Trophoblast cell (in vitro differentiated cells and primary cell): ENCODE measurements at regions not wholly inside any gene's neighbourhood (a gene's known extent, or its start where the extent isn't known, plus 50 kb on each side); places are given as distances from the start of the nearest gene placed in this dataset.
A peak's percentile ranks its signal among the peaks of the same experiment; 100 is the strongest.

ENCODE experiments used
- DNase-seq, 2 donors: peaks; one replicate each; pipeline ENCODE4 v3.0.0-alpha.2; 2016
- H2AFZ ChIP-seq: 2 replicates; pipeline ENCODE4 v1.6.1; 2013; ENCODE audit warnings: low read length, moderate library complexity, mild to moderate bottlenecking; ENCODE audit not compliant: insufficient read depth, poor library complexity
- H2AK5ac ChIP-seq: 2 replicates; pipeline ENCODE4 v1.6.1; 2013; ENCODE audit warnings: mild to moderate bottlenecking, low read length
- H2BK120ac ChIP-seq: 2 replicates; pipeline ENCODE4 v1.6.1; 2013; ENCODE audit warnings: low read length, mild to moderate bottlenecking, moderate library complexity; ENCODE audit not compliant: insufficient read depth, poor library complexity
- H2BK12ac ChIP-seq: 2 replicates; pipeline ENCODE4 v1.6.1; 2013; ENCODE audit warnings: mild to moderate bottlenecking, low read length, moderate library complexity
- H2BK5ac ChIP-seq: 2 replicates; pipeline ENCODE4 v1.6.1; 2013; ENCODE audit warnings: low read length, low read depth, moderate library complexity, mild to moderate bottlenecking; ENCODE audit not compliant: poor library complexity
- H3K14ac ChIP-seq: 2 replicates; pipeline ENCODE4 v1.6.1; 2013; ENCODE audit warnings: mild to moderate bottlenecking, low read length
- H3K18ac ChIP-seq: 2 replicates; pipeline ENCODE4 v1.6.1; 2013; ENCODE audit warnings: mild to moderate bottlenecking, low read length
- H3K23ac ChIP-seq: 2 replicates; pipeline ENCODE4 v1.6.1; 2013; ENCODE audit warnings: low read length
- H3K27ac ChIP-seq: 2 replicates; pipeline ENCODE4 v1.5.1; 2013; ENCODE audit warnings: low read depth, mild to moderate bottlenecking, inconsistent platforms, low read length, moderate library complexity
- H3K27me3 ChIP-seq: 2 replicates; pipeline ENCODE4 v1.6.1; 2013; ENCODE audit warnings: inconsistent platforms, mild to moderate bottlenecking, low read length, moderate library complexity; ENCODE audit not compliant: insufficient read depth
- H3K36me3 ChIP-seq, 2 experiments: 1 replicate in 1 of 2; 2 replicates in 1 of 2; pipeline ENCODE4 v1.6.1; 2013; ENCODE audit warnings: low read length in 2 of 2, mild to moderate bottlenecking in 2 of 2, moderate library complexity in 1 of 2; ENCODE audit not compliant: insufficient read depth in 2 of 2, control insufficient read depth in 1 of 2
- H3K4ac ChIP-seq: 2 replicates; pipeline ENCODE4 v1.6.1; 2013; ENCODE audit warnings: low read depth, mild to moderate bottlenecking, low read length, moderate library complexity
- H3K4me1 ChIP-seq, 2 experiments: 1 replicate in 1 of 2; 2 replicates in 1 of 2; pipeline ENCODE4 v1.6.1; 2013; ENCODE audit warnings: low read length in 2 of 2, mild to moderate bottlenecking in 2 of 2, moderate library complexity in 1 of 2; ENCODE audit not compliant: insufficient read depth in 2 of 2, control insufficient read depth in 1 of 2
- H3K4me2 ChIP-seq: 2 replicates; pipeline ENCODE4 v1.6.1; 2013; ENCODE audit warnings: inconsistent platforms, mild to moderate bottlenecking, low read length, moderate library complexity
- H3K4me3 ChIP-seq: 2 replicates; pipeline ENCODE4 v1.5.1; 2013; ENCODE audit warnings: mild to moderate bottlenecking, low read depth, low read length, inconsistent platforms
- H3K79me1 ChIP-seq: one replicate; pipeline ENCODE4 v1.6.1; 2013; ENCODE audit warnings: low read length
- H3K79me2 ChIP-seq: 2 replicates; pipeline ENCODE4 v1.6.1; 2013; ENCODE audit warnings: low read length, mild to moderate bottlenecking; ENCODE audit not compliant: control insufficient read depth, insufficient read depth, poor library complexity
- H3K9ac ChIP-seq: 2 replicates; pipeline ENCODE4 v1.6.1; 2013; ENCODE audit warnings: mild to moderate bottlenecking, low read length
- H3K9me3 ChIP-seq: 2 replicates; pipeline ENCODE4 v1.6.1; 2013; ENCODE audit warnings: low read depth, mild to moderate bottlenecking, control low read depth, inconsistent platforms, low read length; ENCODE audit not compliant: insufficient read depth
- H4K12ac ChIP-seq: 2 replicates; pipeline ENCODE4 v1.6.1; 2013; ENCODE audit warnings: low read depth, mild to moderate bottlenecking, low read length, moderate library complexity
- H4K8ac ChIP-seq: 2 replicates; pipeline ENCODE4 v1.6.1; 2013; ENCODE audit warnings: low read depth, mild to moderate bottlenecking, low read length, moderate library complexity
- H4K91ac ChIP-seq: one replicate; pipeline ENCODE4 v1.6.1; 2013; ENCODE audit warnings: low read depth, mild to moderate bottlenecking, low read length, moderate library complexity
- WGBS: extraction: QIAGEN DNeasy Blood & Tissue Kit; methylation state at CpG from one replicate; pipeline ENCODE4 v1.1.7; 2013; ENCODE audit warnings: missing lambda C conversion rate; ENCODE audit not compliant: insufficient read length, insufficient coverage; ENCODE audit errors: extremely low coverage; 5-methylcytosine and 5-hydroxymethylcytosine counted together

GRCh38 chr5:142532781-142533176 lies 153.1 kb downstream of the FGF1 start:
- H4K12ac ChIP-seq: no peak overlapping the region
- H2AK5ac ChIP-seq: no peak overlapping the region
- H3K9ac ChIP-seq: no peak overlapping the region
- no peak overlapping the region for H4K8ac ChIP-seq
- no CpG with 5 or more reads among the region's 4 CpGs for WGBS
- no peak overlapping the region for H3K4ac ChIP-seq
- no peak overlapping the region for H2BK12ac ChIP-seq
- no peak overlapping the region for H3K23ac ChIP-seq
- no peaks in the 10 kb centered on the region for H3K79me2 ChIP-seq
- H3K18ac ChIP-seq: no peak overlapping the region
- peaks cover 0 to 3% of the 10 kb centered on the region in 2 experiments for H3K4me1 ChIP-seq
- no peaks in the 10 kb centered on the region for H3K27me3 ChIP-seq
- no peak overlapping the region for H2BK5ac ChIP-seq
- H3K4me2 ChIP-seq: no peak overlapping the region
- H2AFZ ChIP-seq: no peak overlapping the region
- no peak overlapping the region for H3K27ac ChIP-seq
- H3K14ac ChIP-seq: no peak overlapping the region
- no peak overlapping the region for H3K4me3 ChIP-seq
- H4K91ac ChIP-seq: no peak overlapping the region
- H3K9me3 ChIP-seq: peaks cover 3% of the 10 kb centered on the region
- DNase-seq: no peak
- H3K36me3 ChIP-seq: no peaks in the 10 kb centered on the region
- no peaks in the 10 kb centered on the region for H3K79me1 ChIP-seq
- no peak overlapping the region for H2BK120ac ChIP-seq

- Histone ChIP-seq H3K4ac (no peak overlapping the region), H3K4me2 (no peak overlapping the region), H3K27ac (no peak overlapping the region), H2BK5ac (no peak overlapping the region), H2BK12ac (no peak overlapping the region), H3K4me3 (no peak overlapping the region), H3K79me1 (no peaks in the 10 kb centered on the region), H2AFZ (no peak overlapping the region), H3K9ac (no peak overlapping the region), H3K4me1 (peaks cover 0 to 3% of the 10 kb centered on the region in 2 experiments), H4K12ac (no peak overlapping the region), H4K8ac (no peak overlapping the region), H2AK5ac (no peak overlapping the region), H3K79me2 (no peaks in the 10 kb centered on the region), H3K27me3 (no peaks in the 10 kb centered on the region), H3K14ac (no peak overlapping the region), H4K91ac (no peak overlapping the region), H3K36me3 (no peaks in the 10 kb centered on the region), H3K9me3 (peaks cover 3% of the 10 kb centered on the region), H3K18ac (no peak overlapping the region), H2BK120ac (no peak overlapping the region), H3K23ac (no peak overlapping the region)
- WGBS: no CpG with 5 or more reads among the region's 9 CpGs
- no peak for DNase-seq
Measured at GRCh38 chr5:142531977-142532780, 153.7 kb downstream of the FGF1 start.

- Histone ChIP-seq H4K8ac (no peak overlapping the region), H4K91ac (no peak overlapping the region), H3K79me1 (no peaks in the 10 kb centered on the region), H3K27ac (no peak overlapping the region), H3K4me3 (no peak overlapping the region), H2BK5ac (no peak overlapping the region), H3K18ac (no peak overlapping the region), H3K79me2 (no peaks in the 10 kb centered on the region), H3K4me2 (no peak overlapping the region), H2AK5ac (no peak overlapping the region), H3K9ac (no peak overlapping the region), H3K4ac (no peak overlapping the region), H4K12ac (no peak overlapping the region), H3K36me3 (no peaks in the 10 kb centered on the region), H3K27me3 (no peaks in the 10 kb centered on the region), H3K9me3 (peaks cover 3% of the 10 kb centered on the region), H2BK12ac (no peak overlapping the region), H2BK120ac (no peak overlapping the region), H3K4me1 (peaks cover 0 to 3% of the 10 kb centered on the region in 2 experiments), H3K23ac (no peak overlapping the region), H3K14ac (no peak overlapping the region), H2AFZ (no peak overlapping the region)
- no CpG with 5 or more reads among the region's 4 CpGs for WGBS
- peak; percentile 36 to 69 for DNase-seq
Measured at GRCh38 chr5:142530904-142531303, 155.0 kb downstream of the FGF1 start.

- H3K9me3 ChIP-seq: no peaks in the 10 kb centered on the region
Measured at GRCh38 chr5:142529626-142530278, 156.1 kb downstream of the FGF1 start.

More at GRCh38 chr5:142529626-142530278, 156.1 kb downstream of the FGF1 start:
- peak overlapping the region; percentile 3 for H3K14ac ChIP-seq
- H3K79me2 ChIP-seq: no peaks in the 10 kb centered on the region
- H2AFZ ChIP-seq: no peak overlapping the region
- WGBS: no CpG with 5 or more reads among the region's 4 CpGs
- no peak overlapping the region for H2BK120ac ChIP-seq
- no peaks in the 10 kb centered on the region for H3K27me3 ChIP-seq
- no peaks in the 10 kb centered on the region for H3K36me3 ChIP-seq
- H2BK12ac ChIP-seq: peak overlapping the region; percentile 29
- no peak overlapping the region for H3K4me3 ChIP-seq
- H3K4me1 ChIP-seq: peaks cover 0 to 3% of the 10 kb centered on the region in 2 experiments
- no peak overlapping the region for H4K12ac ChIP-seq
- no peak overlapping the region for H2BK5ac ChIP-seq
- H3K79me1 ChIP-seq: no peaks in the 10 kb centered on the region
- no peak overlapping the region for H2AK5ac ChIP-seq
- no peak overlapping the region for H4K91ac ChIP-seq
- DNase-seq: peak in 1 of 2 donors; percentile 64
- H3K4ac ChIP-seq: no peak overlapping the region
- H3K23ac ChIP-seq: no peak overlapping the region
- no peak overlapping the region for H3K9ac ChIP-seq
- peak overlapping the region; percentile 21 for H3K18ac ChIP-seq
- no peak overlapping the region for H3K27ac ChIP-seq
- no peak overlapping the region for H3K4me2 ChIP-seq
- H4K8ac ChIP-seq: no peak overlapping the region
